Heart left ventricle (tissue), 13 donors: ENCODE measurements at regions not wholly inside any gene's neighbourhood (a gene's known extent, or its start where the extent isn't known, plus 50 kb on each side); places are given as distances from the start of the nearest gene placed in this dataset.

Experiments used
- POLR2A ChIP-seq, 2 donors: fragments of 450-650 bp; IDR thresholded peaks; one replicate each; pipeline ENCODE4 v1.6.1; 2017; ENCODE audit warnings: antibody characterized with exemption in 2 of 2, mild to moderate bottlenecking in 2 of 2, moderate library complexity in 2 of 2
- TF ChIP-seq, protein P1 (sequence below), 12 donors: fragments of 200-600 bp; sonication (generic) in 4 of 12; IDR thresholded peaks; one replicate each; pipeline versions ENCODE4 v1.5.0 to v1.8.0; 2018 to 2022; ENCODE audit warnings: antibody characterized with exemption in 12 of 12, mild to moderate bottlenecking in 5 of 12
- donor health status: ischemic (EF 13 %, LVEDD 7.1; RV severe dilation, severe dysfunction).
- donor health status: DM: no; HTN: yes; CAD: no.
- donor health status: DM: no; HTN: no; CAD: no.
- donor health status: ischemic (EF 25% LVEDD 6.9; RV normal size, moderate dysfunction).
- donor health status: ischemic (EF 25% LVEDD 5.7; RV mildly dilated, moderate dysfunction).
- donor health status: ischemic (EF 35%, LVEDD 5.7; RV mildly dilated, moderate dysfunction).
- donor health status: nonischemic (EF 11% LVEDD 7.7; RV severe dilation, severe dysfunction).
- donor health status: DM: yes; HTN: yes; CAD: no.
- donor health status: PGD.
- donor health status: ischemic (EF 29% LVEDD 5.4; RV normal size, mild dysfunction).
- donor health status: nonischemic (EF 23%, LVEDD 6.1; RV moderate dilation, normal function).

DNA sequence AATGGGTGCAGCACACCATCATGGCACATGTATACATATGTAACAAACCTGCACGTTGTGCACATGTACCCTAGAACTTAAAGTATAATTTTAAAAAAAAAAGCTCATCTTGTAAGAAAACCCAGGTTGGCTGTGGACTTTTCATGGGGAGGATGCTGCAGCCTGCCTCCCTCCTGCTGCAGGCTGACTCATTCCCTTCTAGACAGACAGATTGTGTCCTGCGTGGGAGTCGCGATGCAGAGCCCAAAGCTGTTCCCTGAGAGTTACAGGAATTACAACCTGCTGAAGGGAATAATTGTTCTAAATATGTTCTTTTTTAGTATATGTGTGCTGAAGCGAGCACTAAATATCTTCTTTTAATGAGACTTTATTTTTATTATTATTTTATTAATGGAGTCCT lies 93.2 kb downstream of the TBX19 start:
- TF ChIP-seq, protein P1, sequence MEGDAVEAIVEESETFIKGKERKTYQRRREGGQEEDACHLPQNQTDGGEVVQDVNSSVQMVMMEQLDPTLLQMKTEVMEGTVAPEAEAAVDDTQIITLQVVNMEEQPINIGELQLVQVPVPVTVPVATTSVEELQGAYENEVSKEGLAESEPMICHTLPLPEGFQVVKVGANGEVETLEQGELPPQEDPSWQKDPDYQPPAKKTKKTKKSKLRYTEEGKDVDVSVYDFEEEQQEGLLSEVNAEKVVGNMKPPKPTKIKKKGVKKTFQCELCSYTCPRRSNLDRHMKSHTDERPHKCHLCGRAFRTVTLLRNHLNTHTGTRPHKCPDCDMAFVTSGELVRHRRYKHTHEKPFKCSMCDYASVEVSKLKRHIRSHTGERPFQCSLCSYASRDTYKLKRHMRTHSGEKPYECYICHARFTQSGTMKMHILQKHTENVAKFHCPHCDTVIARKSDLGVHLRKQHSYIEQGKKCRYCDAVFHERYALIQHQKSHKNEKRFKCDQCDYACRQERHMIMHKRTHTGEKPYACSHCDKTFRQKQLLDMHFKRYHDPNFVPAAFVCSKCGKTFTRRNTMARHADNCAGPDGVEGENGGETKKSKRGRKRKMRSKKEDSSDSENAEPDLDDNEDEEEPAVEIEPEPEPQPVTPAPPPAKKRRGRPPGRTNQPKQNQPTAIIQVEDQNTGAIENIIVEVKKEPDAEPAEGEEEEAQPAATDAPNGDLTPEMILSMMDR (IDR thresholded peaks at IDR 0.05) = no peak
- no peak for TF ChIP-seq POLR2A (IDR thresholded peaks at IDR 0.05)
